ENCODE measurements at regions not wholly inside any gene's neighbourhood (a gene's known extent, or its start where the extent isn't known, plus 50 kb on each side); places are given as distances from the start of the nearest gene placed in this dataset.
"Not testable (repeated sequence)": the region's sequence is repeated elsewhere in the genome, so short reads cannot be mapped to it uniquely, and the experiment has no call there.

DNA sequence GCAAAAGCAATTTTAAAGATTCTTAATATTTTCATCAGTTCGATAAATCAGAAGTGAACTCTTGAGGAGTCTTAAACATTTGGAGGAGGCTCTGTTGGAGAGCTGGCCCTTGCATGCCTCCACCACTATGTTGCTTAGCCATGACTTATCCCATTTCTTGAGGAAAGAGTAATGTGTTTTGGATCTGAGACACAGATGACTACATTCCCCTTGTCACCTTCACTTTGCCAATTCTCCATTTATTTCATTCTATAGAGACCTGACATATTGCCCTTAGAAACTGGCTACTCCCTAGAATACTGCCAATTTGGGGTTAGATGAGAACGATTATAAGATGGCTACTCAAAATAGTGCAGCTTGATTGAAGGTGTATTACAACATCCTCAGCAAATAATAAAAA lies 157.4 kb upstream of the TMEM260 start:
- DNase-seq (ENCODE audit: low read depth) = no peak

DNA sequence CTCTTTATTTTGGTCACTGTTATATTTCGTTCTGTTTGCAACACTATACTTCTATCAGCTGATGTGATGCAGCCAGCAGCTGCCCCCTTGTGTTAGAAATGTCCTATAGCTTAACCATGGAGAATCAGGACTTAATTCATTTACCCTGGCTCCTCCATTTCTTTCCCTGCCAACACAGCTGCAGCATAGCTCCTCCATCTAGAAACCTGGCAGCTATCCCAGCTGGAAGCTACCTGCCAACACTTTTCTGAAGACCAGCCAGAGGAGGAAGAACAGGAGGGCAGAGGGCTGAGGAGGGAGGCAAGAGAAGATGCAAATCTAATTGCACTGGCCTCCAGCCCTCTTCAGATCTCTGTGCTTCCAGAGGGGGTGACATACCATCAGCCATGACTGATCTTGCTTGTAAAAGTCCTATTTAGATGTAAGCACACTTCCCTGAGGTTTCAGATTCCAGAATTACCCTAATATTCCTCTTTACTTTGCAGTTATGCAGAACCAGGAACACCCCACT lies 156.8 kb upstream of the TMEM260 start:
- DNase-seq (ENCODE audit: low read depth) = peak; percentile 78

DNA sequence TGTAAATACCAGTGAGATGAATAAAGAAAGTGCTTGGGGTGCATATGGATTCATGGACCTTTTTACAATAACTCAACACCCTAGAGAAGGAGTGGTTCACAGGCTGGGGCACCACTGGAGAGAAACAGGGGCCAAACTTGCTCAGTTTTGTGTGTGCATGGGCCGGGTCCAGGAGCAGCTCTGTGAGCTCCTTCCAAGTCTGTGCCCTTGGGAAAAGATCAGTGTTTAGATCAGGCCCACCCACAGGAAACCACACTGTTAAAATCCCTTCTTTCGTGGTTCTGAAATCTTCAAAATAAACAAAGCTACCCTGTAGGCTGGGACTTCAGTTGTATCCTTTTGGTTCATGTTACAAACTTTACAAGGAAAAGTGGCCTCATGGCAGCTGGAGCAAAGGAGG lies 156.1 kb upstream of the TMEM260 start:
- DNase-seq (ENCODE audit: low read depth) = peak; percentile 30

DNA sequence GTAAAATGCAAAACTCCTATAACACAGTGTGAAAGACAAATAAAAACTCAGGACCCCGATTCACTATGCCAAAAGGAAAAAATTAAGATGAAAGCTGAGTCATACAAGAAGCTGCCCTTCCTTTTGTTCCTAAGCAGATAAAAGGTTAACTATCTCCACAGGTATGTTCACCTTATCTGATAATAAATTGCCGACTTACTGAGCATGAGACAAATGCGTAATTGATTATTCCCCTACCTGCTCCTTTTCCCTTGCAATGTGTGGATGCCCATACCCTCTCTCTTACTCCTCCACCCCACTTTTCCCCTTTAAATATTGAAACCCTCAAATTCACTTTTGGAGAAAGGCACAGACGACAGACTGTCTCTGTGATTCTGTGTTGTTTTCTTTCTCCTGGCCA lies 148.6 kb upstream of the TMEM260 start:
- DNase-seq (ENCODE audit: low read depth) = no peak

DNA sequence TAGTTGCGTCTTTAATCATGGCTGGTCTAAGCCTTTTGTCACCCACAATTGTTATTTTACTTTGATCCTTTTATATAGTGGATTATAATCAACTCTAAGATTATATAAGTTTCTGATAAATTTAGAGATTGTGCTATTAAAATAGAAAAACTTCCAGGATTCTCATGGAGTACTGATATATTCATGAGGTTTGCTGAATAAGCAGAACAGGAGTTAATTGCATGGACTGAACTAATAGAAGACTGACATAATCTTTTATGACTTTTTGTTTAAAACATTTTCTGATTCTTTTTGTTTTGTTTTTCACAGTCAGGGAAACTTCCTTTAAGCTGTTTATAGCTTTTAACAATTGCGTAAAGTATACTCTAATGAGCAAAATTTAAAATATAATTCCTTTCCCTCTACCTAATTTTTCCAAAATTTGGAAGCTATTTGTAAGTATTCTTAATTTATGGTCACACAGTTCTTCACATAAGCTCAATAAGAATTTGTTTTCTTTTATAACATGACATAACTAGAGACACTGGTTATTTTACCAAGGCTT lies 129.9 kb upstream of the TMEM260 start:
- no peak for DNase-seq (ENCODE audit: low read depth)

DNA sequence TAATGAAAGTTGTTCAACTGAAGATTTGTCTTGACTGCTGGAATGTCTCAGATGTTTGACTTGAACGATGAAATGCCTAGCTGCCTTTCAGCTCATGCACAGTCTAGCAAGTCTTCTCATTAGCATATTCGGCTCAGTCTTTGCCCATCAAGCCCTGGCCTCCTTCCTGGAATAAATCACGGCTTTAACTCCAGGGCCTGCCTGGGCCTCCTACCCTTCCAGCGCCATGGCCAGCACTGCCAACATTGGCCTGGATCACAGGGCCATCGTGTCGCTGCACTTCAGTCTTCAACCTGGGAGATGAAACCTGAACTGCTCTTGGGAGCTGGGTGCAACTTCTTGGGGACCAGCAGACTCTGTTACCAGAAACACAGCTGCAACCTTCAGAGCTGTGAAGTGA lies 126.7 kb upstream of the TMEM260 start:
- DNase-seq (ENCODE audit: low read depth) = no peak

DNA sequence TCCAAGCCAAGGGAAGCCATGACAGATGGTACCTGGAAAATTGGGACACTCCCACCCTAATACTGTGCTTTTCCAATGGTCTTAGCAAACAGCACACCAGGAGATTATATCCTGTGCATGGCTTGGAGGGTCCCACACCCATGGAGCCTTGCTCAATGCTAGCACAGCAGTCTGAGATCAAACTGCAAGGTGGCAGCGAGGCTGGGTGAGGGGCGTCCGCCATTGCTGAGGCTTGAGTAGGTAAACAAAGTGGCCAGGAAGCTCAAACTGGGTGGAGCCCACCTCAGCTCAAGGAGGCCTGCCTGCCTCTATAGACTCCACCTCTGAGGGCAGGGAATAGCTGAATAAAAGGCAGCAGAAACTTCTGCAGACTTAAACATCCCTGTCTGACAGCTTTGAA lies 124.9 kb upstream of the TMEM260 start:
- DNase-seq (ENCODE audit: low read depth) = not testable (repeated sequence)

DNA sequence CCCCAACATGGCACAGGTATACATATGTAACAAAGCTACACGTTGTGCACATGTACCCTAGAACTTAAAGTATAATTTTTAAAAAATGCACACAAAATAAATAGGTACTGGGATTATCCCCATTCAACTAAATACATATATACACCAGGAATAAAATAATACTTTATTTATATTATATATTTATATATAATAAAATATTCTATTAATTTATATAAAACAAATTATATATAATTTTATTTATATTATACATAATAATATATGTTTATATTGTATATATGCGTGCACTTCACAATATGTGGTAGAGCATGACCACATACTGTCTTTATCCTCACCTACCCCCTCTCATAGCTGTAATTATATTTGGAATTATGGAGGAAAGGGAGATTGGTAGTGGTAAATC lies 119.1 kb upstream of the TMEM260 start:
- no peak for DNase-seq (ENCODE audit: low read depth)

DNA sequence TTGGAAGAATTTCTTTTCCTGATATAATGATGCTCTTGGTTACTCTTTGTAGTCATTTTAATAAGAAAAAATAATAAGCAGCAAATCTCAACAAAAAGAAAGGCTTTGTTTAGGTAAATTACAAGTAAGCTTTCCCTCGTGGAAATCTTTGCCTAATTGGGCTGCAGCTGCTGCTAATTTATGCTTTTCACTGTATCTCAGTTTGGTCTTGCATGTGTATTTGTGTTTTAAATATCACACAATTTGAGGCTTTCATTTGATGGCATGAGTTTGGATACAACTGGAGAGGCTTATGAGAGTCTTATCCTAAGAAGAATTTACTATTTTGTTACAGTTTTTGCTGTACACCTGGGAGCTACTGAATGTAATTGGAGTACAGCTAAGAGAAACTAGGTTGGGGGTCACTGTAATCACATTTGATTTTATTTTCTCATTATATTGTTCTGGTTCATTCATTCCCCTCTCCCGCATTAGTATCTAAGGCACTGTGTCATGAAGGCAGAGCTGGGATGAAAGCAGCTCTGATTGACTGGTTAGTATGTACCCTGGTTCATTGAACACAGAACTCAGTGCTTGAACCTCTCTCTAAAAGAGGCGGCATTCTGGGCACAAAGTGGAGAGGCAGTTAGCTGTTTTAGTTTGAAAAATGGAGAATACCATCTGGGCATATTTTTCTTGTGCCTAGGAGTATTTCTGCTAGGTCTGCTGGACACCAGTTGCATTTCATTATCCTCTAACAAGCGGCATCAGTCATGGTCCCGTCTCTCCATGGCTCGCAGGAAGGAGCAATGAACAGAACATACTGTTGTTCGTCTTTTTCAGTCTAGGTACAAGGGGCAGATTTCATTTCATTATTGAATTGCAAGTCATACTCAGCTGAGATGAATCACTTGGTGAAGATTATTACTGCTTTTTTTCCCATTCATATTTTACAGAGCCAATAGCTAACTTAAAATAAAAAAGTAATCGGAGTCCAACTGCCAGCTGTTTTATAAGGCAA lies 118.0 kb upstream of the TMEM260 start:
- no peak for DNase-seq (ENCODE audit: low read depth)

DNA sequence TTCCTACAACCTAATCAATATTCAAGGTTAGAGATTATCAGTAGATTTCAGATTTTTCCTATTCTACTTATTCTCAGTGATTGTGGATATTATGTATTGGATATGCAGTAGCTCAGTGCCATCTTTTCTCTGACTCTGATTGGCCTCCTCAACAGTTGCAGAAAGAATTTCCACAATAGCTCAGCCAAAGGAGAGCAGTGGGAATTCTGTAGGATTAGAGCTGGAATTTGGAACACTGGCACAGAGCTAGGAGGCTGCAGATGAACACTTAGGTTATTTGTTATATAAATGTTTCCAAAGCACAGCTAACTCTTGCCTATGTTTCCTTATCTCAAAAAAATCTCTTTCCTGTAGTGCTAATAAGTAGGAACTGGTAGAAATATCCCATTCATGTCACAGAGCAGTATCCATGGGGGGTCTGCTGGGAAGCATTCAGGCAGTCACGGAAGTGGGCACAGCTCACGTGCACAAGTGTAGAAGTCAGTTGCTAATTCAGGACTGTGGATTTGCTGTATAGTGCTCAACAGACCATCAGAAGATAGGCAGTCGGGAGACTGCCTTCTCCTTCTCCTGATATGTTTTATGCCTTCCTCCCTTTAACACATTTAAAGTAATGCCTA lies 116.2 kb upstream of the TMEM260 start:
- no peak for DNase-seq (ENCODE audit: low read depth)

DNA sequence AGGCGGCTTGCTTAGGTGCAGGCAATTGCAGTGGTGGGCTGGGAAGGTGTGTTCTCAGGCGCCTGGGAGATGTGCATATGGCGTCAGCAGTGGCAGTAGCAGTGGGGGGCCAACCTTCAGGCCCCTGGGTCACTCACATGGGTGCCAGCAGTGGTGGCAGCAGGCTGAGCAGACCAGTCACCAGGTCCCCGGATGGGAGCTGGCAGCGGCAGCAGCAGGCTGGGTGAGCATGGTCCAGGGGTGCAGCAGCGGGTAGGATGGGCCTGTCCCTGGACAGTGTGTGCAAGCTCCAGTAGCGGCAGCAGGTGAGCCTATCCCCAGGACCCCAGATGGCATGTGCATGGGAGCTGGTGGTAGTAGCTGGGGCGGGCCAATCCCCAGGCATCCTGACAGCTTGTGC lies 108.5 kb upstream of the TMEM260 start:
- DNase-seq (ENCODE audit: low read depth) = no peak

DNA sequence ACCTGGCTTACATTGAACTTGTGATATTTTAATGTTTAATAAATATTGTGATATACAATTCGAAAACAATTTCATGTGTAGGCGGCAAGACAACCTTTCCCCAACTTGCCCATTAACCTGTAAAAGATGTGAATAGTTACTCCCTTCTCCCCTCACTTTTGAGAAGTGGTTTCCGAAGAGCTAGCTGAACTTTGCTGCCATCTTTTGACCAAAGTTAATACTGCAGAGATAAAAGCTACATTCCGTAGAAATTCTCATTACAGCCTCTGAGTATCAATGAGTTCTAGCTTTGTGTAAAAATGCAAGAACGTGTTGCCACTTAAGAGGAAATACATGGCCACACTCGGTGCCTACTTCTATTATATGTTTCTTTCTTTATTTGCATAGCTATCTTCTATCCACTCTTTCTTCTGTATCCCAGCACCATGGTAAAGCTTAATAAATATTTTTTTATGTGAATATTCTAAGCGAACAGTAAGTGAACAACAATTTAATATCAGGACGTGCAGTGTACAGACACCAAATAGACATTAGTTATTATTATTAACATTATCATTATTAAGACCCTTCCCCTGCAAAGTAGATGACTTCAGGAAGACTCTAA lies 105.1 kb upstream of the TMEM260 start:
- DNase-seq (ENCODE audit: low read depth) = peak; percentile 28

DNA sequence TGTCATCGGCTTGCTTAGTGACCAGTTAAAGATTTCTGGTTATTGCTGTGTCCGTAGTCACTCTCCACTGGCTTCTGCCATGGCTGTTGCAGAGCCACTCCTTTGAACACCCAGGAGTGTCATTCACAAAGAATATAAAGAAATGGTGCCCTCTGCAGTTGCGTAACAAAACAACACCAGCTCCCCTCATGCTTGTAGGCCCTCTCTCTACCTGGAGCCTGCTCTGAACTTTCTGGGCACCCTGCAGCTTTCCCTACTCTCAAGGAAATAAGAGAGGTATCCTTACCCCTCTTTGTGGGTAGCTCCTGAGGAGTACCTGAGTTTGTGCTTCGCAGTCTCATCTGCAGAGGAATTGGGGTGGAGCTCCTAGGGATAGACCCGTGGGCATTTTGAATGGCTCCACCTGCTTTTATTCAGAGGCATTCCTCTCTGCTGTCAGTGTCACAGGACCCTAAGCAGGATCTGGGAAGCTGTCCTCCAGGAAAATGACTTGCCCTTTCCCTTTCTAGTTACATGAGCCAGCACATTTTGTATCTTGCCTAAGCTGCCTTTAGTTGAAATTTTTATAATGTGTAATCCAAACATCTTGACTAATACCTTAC lies 97.2 kb upstream of the TMEM260 start:
- DNase-seq (ENCODE audit: low read depth) = no peak

DNA sequence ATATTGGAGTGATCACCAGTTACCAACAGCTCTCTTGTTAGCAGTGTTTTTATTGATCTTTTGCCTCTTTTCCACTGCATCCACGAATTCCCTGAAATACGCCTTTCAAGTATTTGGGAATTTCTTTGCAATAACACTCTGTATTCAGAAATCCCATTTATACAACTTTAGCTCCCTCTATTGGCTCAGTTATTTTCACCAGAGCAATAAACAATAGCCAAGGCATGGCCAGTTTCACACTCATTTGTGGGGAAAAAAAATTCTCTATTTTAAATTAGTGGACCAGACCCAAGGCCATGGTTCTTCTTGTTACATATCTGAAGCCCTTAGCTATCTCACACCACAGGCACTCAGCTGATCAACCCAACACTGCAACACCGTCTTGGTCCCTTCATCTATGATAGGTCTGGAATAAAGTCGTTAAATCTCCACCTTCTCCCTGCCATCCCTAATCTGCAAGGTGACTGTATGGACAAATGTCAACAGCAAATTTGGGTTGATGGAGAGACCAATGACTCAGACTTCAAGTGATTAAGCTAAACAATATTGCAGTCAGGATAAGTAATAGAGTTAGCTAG lies 92.4 kb upstream of the TMEM260 start:
- peak; percentile 22 for DNase-seq (ENCODE audit: low read depth)

DNA sequence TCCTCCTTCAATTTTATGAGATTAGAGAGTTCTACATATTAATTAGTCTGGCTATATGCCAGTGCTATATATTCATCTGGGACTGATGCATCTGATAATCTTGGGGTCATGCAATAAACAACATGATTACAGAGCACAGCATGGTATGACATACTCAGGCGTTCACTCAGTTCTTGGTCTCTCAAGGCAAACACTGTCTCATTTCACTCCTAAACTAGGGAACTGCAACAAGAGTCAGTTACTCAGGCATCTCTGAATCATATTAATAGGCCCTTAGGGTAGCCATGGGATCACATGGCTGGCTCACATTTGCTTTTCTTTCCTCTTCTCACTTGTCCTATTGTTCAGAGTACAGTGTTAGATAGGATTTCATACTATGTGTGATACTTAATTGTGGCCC lies 91.8 kb upstream of the TMEM260 start:
- peak; percentile 81 for DNase-seq (ENCODE audit: low read depth)

DNA sequence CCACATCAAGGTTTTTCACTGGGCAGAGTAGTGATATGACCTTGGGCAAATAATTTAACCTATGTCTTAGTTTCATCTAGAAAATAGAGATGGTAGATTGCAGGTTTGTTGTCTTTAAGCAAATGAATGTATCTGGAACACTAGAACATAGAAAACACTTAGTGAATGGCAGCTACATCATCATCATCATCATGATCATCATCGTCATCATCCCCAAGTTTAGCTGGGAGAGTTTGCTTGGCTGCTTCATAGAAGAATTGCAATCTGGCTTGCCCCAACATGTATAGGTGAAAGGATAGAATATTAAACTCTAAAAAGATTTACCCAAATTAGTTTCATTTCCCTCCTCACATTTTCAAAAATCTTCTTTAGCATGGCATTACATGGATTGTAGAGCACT lies 91.3 kb upstream of the TMEM260 start:
- DNase-seq (ENCODE audit: low read depth) = no peak

DNA sequence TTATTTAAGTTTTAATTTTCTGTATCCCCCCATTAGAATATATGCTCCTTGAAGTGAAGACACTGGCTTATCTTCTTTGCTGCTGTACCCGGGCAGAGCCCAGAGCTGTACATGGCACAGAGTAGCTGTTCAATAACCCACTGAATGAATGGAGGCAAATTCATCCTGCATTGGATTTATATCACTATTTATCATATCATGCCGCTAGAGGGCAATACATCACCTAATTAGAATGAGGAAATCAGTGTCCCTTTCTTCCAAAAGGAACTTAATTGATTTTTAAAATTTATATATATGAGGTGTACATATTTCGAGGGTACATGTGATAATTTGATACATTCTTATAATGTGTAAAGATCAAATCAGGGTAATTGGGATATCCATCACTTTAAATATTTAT lies 89.2 kb upstream of the TMEM260 start:
- DNase-seq (ENCODE audit: low read depth) = peak; percentile 36

DNA sequence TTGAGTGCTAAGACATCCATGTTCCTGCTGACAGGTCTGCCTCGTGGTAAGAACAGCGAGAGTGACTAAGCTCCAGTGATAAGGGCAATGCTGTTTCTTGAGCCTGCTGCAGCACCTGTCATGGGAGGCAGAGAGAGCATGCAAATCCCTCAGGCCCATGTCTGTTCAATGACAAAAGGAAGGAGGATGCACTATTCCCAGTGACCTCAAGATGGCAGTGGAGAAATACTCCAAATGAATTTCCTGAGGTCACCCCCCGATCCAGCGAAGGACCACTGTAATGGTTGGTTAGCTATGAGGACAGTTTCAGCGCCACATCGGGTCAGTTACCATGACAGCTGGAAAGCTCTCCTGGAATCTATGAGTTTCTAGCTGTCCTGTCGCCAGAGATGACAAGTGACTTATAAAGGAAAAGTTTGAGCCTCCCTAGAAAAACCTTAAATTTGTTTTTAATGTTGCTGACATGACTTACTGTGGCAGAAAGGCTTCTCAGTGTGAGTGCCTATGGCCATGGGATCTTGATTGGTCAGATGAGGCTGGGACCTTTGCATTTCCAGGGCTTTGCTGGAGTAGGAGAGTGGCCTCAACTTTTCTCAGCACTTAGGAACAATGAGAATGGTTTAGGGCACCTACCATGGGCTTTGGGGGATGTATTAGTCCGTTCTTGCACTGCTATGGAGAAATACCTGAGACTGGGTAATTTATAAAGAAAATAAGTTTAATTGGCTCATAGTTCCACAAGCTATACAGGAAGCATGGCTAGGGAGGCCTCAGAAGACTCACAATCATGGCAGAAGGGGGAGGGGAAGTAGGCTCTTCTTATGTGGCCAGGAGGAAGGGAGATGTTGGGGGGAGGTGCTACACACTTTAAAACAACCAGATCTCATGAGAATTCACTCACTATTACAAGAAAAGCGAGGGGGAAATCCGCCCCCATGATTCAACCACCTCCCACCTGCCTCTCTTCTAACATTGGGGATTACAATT lies 88.0 kb upstream of the TMEM260 start:
- DNase-seq (ENCODE audit: low read depth) = peak; percentile 49

DNA sequence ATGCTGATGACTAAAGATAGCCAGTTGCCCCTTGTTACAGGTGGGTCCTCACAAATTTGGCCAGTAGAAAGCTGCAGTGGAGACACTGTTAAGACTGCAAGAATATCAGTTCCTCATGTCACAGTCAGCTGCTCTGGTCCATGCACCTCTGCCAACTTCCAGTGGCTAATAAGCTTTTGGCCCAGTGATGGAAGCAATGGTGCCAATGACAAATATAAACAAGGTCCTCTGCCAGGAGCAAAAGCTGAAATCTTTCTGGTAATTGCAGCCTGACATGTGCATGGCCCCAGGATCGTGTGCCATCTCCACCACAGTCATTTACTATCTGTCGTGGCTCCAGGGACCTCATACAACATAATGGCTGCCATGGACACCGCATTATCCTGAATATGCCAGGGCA lies 85.4 kb upstream of the TMEM260 start:
- no peak for DNase-seq (ENCODE audit: low read depth)

DNA sequence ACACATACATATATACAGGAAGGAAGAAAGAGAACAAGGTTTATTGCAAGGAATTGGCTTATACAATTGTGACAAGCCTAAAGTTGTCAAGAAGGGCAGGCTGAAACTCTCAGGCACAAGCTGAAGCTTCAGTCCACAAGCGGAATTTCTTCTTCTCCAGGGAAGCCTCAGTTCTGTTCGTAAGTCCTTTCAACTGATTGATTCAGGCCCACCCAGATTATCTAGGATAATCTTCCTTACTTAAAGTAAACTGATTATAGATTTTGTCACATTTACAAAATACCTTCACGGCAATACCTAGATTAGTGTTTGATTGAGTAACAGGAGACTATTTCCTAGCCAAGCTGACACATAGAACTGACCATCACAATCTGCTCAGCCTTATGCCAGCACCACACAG lies 81.5 kb upstream of the TMEM260 start:
- DNase-seq (ENCODE audit: low read depth) = no peak
